ENCODE measurements at regions not wholly inside any gene's neighbourhood (a gene's known extent, or its start where the extent isn't known, plus 50 kb on each side); places are given as distances from the start of the nearest gene placed in this dataset.

- no peak for DNase-seq
Observed at GRCh38 chr5:79868163-79868670, 122.8 kb downstream of the MTX3 start.

- DNase-seq: no peak
Observed at GRCh38 chr5:79865579-79865978, 125.5 kb downstream of the MTX3 start.

GRCh38 chr5:79864364-79864763, 126.7 kb downstream of the MTX3 start:
- DNase-seq: no peak

- no peak for DNase-seq
Observed at GRCh38 chr5:79859588-79859987, 131.5 kb downstream of the MTX3 start.

- DNase-seq: no peak
Observed at GRCh38 chr5:79858410-79858723, 132.7 kb downstream of the MTX3 start.

- DNase-seq: peak; percentile 84
Observed at GRCh38 chr5:79857714-79858409, 133.2 kb downstream of the MTX3 start.

- no peak for DNase-seq
Observed at GRCh38 chr5:79856456-79857055, 134.5 kb downstream of the MTX3 start.

- DNase-seq: no peak
Observed at GRCh38 chr5:79853676-79854418, 137.2 kb downstream of the MTX3 start.

- no peak for DNase-seq
Observed at GRCh38 chr5:79853028-79853427, 138.0 kb downstream of the MTX3 start.

GRCh38 chr5:79851391-79851863, 139.6 kb downstream of the MTX3 start:
- no peak for DNase-seq

- DNase-seq: no peak
Observed at GRCh38 chr5:79850941-79851340, 140.1 kb downstream of the MTX3 start.

GRCh38 chr5:79850316-79850822, 140.7 kb downstream of the MTX3 start:
- DNase-seq: no peak

GRCh38 chr5:79849486-79850315, 141.4 kb downstream of the MTX3 start:
- DNase-seq: no peak

Measured in activated T-cell treated with anti-CD3 and anti-CD28 coated beads, Interleukin-2, amount 50 U/mL, for 1 hour (primary cell).